Suprapubic skin (tissue), 4 donors: ENCODE measurements at regions not wholly inside any gene's neighbourhood (a gene's known extent, or its start where the extent isn't known, plus 50 kb on each side); places are given as distances from the start of the nearest gene placed in this dataset.

Source experiments
- DNase-seq, 2 donors: peaks; one replicate each; pipeline ENCODE4 v3.0.0-alpha.2; 2019; ENCODE audit warnings: low spot score in 2 of 2
- H3K27ac ChIP-seq: fragments of 200-600 bp; sonication (generic); one replicate; pipeline ENCODE4 v1.5.1; 2019
- H3K27me3 ChIP-seq: fragments of 200-600 bp; sonication (generic); one replicate; pipeline ENCODE4 v1.5.1; 2019
- H3K36me3 ChIP-seq: fragments of 200-600 bp; sonication (generic); one replicate; pipeline ENCODE4 v1.5.1; 2019
- H3K4me1 ChIP-seq: fragments of 200-600 bp; sonication (generic); one replicate; pipeline ENCODE4 v1.5.1; 2019
- H3K4me3 ChIP-seq: fragments of 200-600 bp; sonication (generic); one replicate; pipeline ENCODE4 v1.5.1; 2019; ENCODE audit warnings: mild to moderate bottlenecking
- H3K9me3 ChIP-seq: fragments of 200-600 bp; sonication (generic); one replicate; pipeline ENCODE4 v1.5.1; 2019
- CTCF ChIP-seq, 2 donors: fragments of 200-600 bp in 1 of 2; fragments of 450-650 bp in 1 of 2; sonication (generic) in 1 of 2; IDR thresholded peaks; one replicate each; pipeline ENCODE4 v1.5.1; 2016 to 2019; ENCODE audit warnings: antibody characterized with exemption in 2 of 2, mild to moderate bottlenecking in 1 of 2, moderate library complexity in 1 of 2
- EP300 ChIP-seq: sonication (generic); formaldehyde crosslinking; IDR thresholded peaks from one replicate; pipeline ENCODE4 v1.6.1; 2017; ENCODE audit warnings: antibody characterized with exemption
- POLR2A ChIP-seq, 2 donors: fragments of 450-650 bp; IDR thresholded peaks; one replicate each; pipeline ENCODE4 v1.6.1; 2017; ENCODE audit warnings: antibody characterized with exemption in 2 of 2, mild to moderate bottlenecking in 2 of 2, moderate library complexity in 2 of 2
- POLR2AphosphoS5 ChIP-seq, 3 donors: sonication (generic); formaldehyde crosslinking; IDR thresholded peaks; one replicate each; pipeline ENCODE4 v1.6.1; 2017; ENCODE audit warnings: antibody characterized with exemption in 3 of 3
- WGBS: methylation state at CpG from one replicate; pipeline ENCODE4 v1.1.5; 2018; 5-methylcytosine and 5-hydroxymethylcytosine counted together

- H3K27me3 ChIP-seq = no peaks in the 10 kb centered on the region
- TF ChIP-seq POLR2A (IDR thresholded peaks at IDR 0.05) (no peak), EP300 (no peak), CTCF (IDR thresholded peaks at IDR 0.05) (no peak), POLR2AphosphoS5 (IDR thresholded peaks at IDR 0.05) (no peak)
- no peak overlapping the region for H3K27ac ChIP-seq
- no peak overlapping the region for H3K4me3 ChIP-seq
- no peaks in the 10 kb centered on the region for H3K36me3 ChIP-seq
- no peak for DNase-seq
- no peaks in the 10 kb centered on the region for H3K4me1 ChIP-seq
- peaks cover 11% of the 10 kb centered on the region for H3K9me3 ChIP-seq
Observed at GRCh38 chr3:178916223-178916622, 155.4 kb downstream of the ZMAT3 start.

GRCh38 chr3:178915365-178915764 is 156.2 kb downstream of the ZMAT3 start:
- TF ChIP-seq CTCF (IDR thresholded peaks at IDR 0.05) (no peak), POLR2A (IDR thresholded peaks at IDR 0.05) (no peak), POLR2AphosphoS5 (IDR thresholded peaks at IDR 0.05) (no peak), EP300 (no peak)
- DNase-seq = no peak
- H3K36me3 ChIP-seq = no peaks in the 10 kb centered on the region
- WGBS = 91% methylated on average over 1 of the region's 2 CpGs
- no peaks in the 10 kb centered on the region for H3K4me1 ChIP-seq
- no peak overlapping the region for H3K4me3 ChIP-seq
- H3K27me3 ChIP-seq = no peaks in the 10 kb centered on the region
- H3K27ac ChIP-seq = no peak overlapping the region
- H3K9me3 ChIP-seq = peaks cover 11% of the 10 kb centered on the region

- Histone ChIP-seq H3K4me1 (no peaks in the 10 kb centered on the region), H3K27ac (no peak overlapping the region), H3K27me3 (no peaks in the 10 kb centered on the region), H3K4me3 (no peak overlapping the region), H3K9me3 (no peaks in the 10 kb centered on the region), H3K36me3 (no peaks in the 10 kb centered on the region)
- 69% methylated on average over 1 of the region's 1 CpG for WGBS
- TF ChIP-seq EP300 = no peak
- no peak for TF ChIP-seq CTCF (IDR thresholded peaks at IDR 0.05)
- TF ChIP-seq POLR2AphosphoS5 (IDR thresholded peaks at IDR 0.05) = no peak
- no peak for TF ChIP-seq POLR2A (IDR thresholded peaks at IDR 0.05)
- DNase-seq = no peak
Observed at GRCh38 chr3:178907081-178907480, 164.5 kb downstream of the ZMAT3 start.

GRCh38 chr3:178901204-178901603 is 170.4 kb downstream of the ZMAT3 start:
- no peak overlapping the region for H3K27ac ChIP-seq
- no peak overlapping the region for H3K4me3 ChIP-seq
- no peaks in the 10 kb centered on the region for H3K4me1 ChIP-seq
- H3K27me3 ChIP-seq = no peaks in the 10 kb centered on the region
- H3K9me3 ChIP-seq = no peaks in the 10 kb centered on the region
- DNase-seq = no peak
- WGBS = 86% methylated on average over 1 of the region's 1 CpG
- TF ChIP-seq CTCF (IDR thresholded peaks at IDR 0.05) (no peak), EP300 (no peak), POLR2AphosphoS5 (IDR thresholded peaks at IDR 0.05) (no peak), POLR2A (IDR thresholded peaks at IDR 0.05) (no peak)
- no peaks in the 10 kb centered on the region for H3K36me3 ChIP-seq

GRCh38 chr3:178900029-178900646 is 171.5 kb downstream of the ZMAT3 start:
- TF ChIP-seq EP300 (no peak), CTCF (IDR thresholded peaks at IDR 0.05) (no peak), POLR2A (IDR thresholded peaks at IDR 0.05) (no peak), POLR2AphosphoS5 (IDR thresholded peaks at IDR 0.05) (no peak)
- Histone ChIP-seq H3K4me3 (no peak overlapping the region), H3K9me3 (no peaks in the 10 kb centered on the region), H3K4me1 (no peaks in the 10 kb centered on the region), H3K27ac (no peak overlapping the region), H3K36me3 (no peaks in the 10 kb centered on the region), H3K27me3 (no peaks in the 10 kb centered on the region)
- no peak for DNase-seq
